ENCODE measurements at regions not wholly inside any gene's neighbourhood (a gene's known extent, or its start where the extent isn't known, plus 50 kb on each side); places are given as distances from the start of the nearest gene placed in this dataset.
"Not testable (repeated sequence)": the region's sequence is repeated elsewhere in the genome, so short reads cannot be mapped to it uniquely, and the experiment has no call there.

GRCh38 chr1:184858288-184858687, 103.6 kb upstream of the EDEM3 start:
- DNase-seq (ENCODE audit: low read depth in 1 of 2, low spot score in 1 of 2) = no peak

- DNase-seq (ENCODE audit: low read depth in 1 of 2, low spot score in 1 of 2) = no peak
These were observed 100.0 kb upstream of the EDEM3 start for GRCh38 chr1:184854496-184855140.

DNA sequence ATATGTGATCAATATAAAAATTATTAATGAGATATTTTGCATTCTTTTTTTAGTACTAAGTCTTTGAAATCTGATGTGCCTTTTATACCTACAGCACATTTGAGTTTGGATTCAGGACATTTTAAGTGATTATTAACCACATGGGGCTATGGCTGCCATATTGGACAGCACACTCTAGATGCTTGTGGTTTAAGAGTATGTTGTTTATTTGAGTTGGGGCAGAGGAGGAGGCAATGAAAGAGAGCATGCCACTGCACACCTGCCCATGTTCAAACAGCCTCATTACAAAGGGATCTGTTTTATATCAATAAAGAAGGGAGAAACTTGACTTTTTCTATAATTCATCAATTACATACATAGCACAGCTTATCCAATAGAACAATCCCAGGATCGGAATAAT, 99.4 kb upstream of the EDEM3 start:
- DNase-seq (ENCODE audit: low read depth in 1 of 2, low spot score in 1 of 2) = no peak

GRCh38 chr1:184851822-184852746, 97.4 kb upstream of the EDEM3 start:
- DNase-seq (ENCODE audit: low read depth in 1 of 2, low spot score in 1 of 2) = no peak

DNA sequence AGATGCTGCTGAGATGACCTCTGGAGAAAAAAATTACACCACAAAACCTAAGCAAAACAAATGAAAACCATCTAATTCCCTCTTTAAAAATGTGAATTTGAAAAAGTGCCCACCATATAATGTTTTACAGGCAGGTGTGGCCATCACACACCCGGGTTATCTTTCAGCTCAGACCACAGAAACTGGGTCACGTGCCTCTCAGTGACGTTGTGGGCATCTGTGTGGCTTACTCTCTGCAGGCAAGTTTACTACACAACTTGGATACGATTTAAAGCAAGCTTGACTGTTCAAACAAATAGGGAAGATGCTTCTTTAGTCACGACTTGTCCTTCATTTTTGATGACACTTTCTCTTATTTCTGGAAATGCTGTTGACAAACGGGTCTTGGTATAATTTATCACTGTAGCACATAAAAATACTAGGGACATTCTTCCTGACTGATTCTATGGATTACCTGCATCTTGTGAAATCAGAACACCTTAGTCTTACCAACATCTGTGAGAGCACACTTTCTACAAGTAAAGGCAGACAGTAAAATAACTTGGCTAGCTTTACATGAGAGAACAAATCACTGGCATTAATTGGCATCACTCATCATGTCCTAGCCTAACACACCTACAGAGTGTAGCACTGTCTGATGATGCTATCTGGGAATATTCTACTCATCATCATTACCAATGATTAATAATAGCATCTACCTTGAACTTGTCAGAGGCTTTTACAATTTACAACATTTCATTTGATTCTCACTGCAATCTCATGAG, 89.3 kb upstream of the EDEM3 start:
- peak in 1 of 2 donors; percentile 37 for DNase-seq (ENCODE audit: low read depth in 1 of 2, low spot score in 1 of 2)

GRCh38 chr1:184840596-184840995, 85.9 kb upstream of the EDEM3 start:
- DNase-seq (ENCODE audit: low read depth in 1 of 2, low spot score in 1 of 2) = no peak

- no peak for DNase-seq (ENCODE audit: low read depth in 1 of 2, low spot score in 1 of 2)
These were observed 83.9 kb upstream of the EDEM3 start for GRCh38 chr1:184838504-184838951.

GRCh38 chr1:184836934-184837895, 82.6 kb upstream of the EDEM3 start:
- DNase-seq (ENCODE audit: low read depth in 1 of 2, low spot score in 1 of 2) = no peak

DNA sequence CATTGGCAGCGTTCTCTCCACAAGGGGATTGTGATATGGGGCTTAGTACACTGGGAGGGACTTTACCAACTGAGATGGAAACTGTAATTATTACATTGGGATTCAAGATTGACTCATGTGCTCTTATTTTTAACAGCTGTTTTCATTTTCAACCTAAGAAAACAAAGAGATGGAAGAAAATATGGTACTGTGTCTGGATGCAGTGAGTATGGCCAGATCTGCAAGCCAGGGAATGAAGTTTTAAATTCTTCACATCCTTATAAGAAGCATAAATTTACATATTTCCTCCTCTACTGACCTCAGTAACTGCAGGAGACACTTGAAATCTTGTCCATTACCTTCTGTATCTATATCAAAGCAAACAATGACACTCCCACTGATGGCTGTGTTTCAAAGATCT, 81.5 kb upstream of the EDEM3 start:
- DNase-seq (ENCODE audit: low read depth in 1 of 2, low spot score in 1 of 2) = no peak

DNA sequence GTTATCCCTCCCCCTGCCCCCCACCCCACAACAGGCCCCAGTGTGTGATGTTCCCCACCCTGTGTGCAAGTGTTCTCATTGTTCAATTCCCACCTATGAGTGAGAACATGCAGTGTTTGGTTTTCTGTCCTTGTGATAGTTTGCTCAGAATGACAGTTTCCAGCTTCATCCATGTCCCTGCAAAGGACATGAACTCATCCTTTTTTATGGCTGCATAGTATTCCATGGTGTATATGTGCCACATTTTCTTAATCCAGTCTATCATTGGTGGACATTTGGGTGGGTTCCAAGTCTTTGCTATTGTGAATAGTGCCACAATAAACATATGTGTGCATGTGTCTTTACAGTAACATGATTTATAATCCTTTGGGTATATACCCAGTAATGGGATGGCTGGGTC, 79.3 kb upstream of the EDEM3 start:
- not testable (repeated sequence) for DNase-seq (ENCODE audit: low read depth in 1 of 2, low spot score in 1 of 2)

- DNase-seq (ENCODE audit: low read depth in 1 of 2, low spot score in 1 of 2) = no peak
These were observed 77.9 kb upstream of the EDEM3 start for GRCh38 chr1:184832517-184832916.

- not testable (repeated sequence) for DNase-seq (ENCODE audit: low read depth in 1 of 2, low spot score in 1 of 2)
These were observed 74.8 kb upstream of the EDEM3 start for GRCh38 chr1:184829496-184829895.

- DNase-seq (ENCODE audit: low read depth in 1 of 2, low spot score in 1 of 2) = no peak
These were observed 73.7 kb upstream of the EDEM3 start for GRCh38 chr1:184828369-184828717.

GRCh38 chr1:184827600-184828368, 73.1 kb upstream of the EDEM3 start:
- DNase-seq (ENCODE audit: low read depth in 1 of 2, low spot score in 1 of 2) = no peak

- no peak for DNase-seq (ENCODE audit: low read depth in 1 of 2, low spot score in 1 of 2)
These were observed 71.3 kb upstream of the EDEM3 start for GRCh38 chr1:184826001-184826400.

- no peak for DNase-seq (ENCODE audit: low read depth in 1 of 2, low spot score in 1 of 2)
These were observed 70.9 kb upstream of the EDEM3 start for GRCh38 chr1:184825571-184825970.

- no peak for DNase-seq (ENCODE audit: low read depth in 1 of 2, low spot score in 1 of 2)
These were observed 70.1 kb upstream of the EDEM3 start for GRCh38 chr1:184824691-184825323.

GRCh38 chr1:184823080-184823479, 68.4 kb upstream of the EDEM3 start:
- no peak for DNase-seq (ENCODE audit: low read depth in 1 of 2, low spot score in 1 of 2)

DNA sequence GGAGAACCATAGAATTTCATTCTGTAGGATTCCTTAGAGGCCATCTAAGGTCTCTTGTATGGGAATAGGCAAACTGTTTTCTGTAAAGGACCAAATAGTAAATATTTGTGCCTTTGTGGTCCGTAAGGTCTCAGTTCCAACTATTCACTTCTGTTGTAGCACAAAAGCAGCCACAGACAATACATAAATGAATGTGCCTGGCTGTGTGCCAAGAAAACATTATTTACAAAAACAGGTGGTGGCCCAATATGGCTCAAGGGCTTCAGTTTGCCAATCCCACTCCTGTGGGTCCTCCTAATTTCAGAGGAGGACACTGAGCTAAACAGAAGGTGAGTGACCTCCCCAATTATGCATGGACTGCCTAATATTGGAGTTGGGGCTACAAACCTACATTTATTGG, 67.6 kb upstream of the EDEM3 start:
- DNase-seq (ENCODE audit: low read depth in 1 of 2, low spot score in 1 of 2) = no peak

All from stimulated activated CD4-positive, alpha-beta T cell treated with anti-CD3 and anti-CD28 coated beads, Interleukin-15, amount 100 ng/mL, for 1 hour (primary cell).